ENCODE measurements at regions not wholly inside any gene's neighbourhood (a gene's known extent, or its start where the extent isn't known, plus 50 kb on each side); places are given as distances from the start of the nearest gene placed in this dataset.

GRCh38 chr4:177092807-177093206, 216.9 kb upstream of the NEIL3 start:
- WGBS (ENCODE audit: insufficient coverage) = no CpG with 5 or more reads among the region's 2 CpGs
- no peak for TF ChIP-seq CTCF (IDR thresholded peaks at IDR 0.05)
- Histone ChIP-seq H3K4me2 (replicated peaks; ENCODE audit: extremely low read depth, low read length, poor library complexity, severe bottlenecking) (no peak overlapping the region), H2AFZ (ENCODE audit: insufficient read depth, low read depth, low read length, poor library complexity, severe bottlenecking) (no peak overlapping the region), H3K9ac (ENCODE audit: insufficient read depth, low read length, poor library complexity, severe bottlenecking) (no peak overlapping the region), H3K9me3 (replicated peaks in 1 of 2; ENCODE audit: control insufficient read depth in 1 of 2, insufficient read depth in 1 of 2, low read length in 2 of 2) (no peaks in the 10 kb centered on the region), H3K79me2 (ENCODE audit: insufficient read depth, low read length) (no peaks in the 10 kb centered on the region), H3K4me3 (replicated peaks in 1 of 3; ENCODE audit: low read depth in 2 of 3, low read length in 3 of 3) (no peak overlapping the region), H3K36me3 (replicated peaks in 1 of 2; ENCODE audit: control insufficient read depth in 1 of 2, insufficient read depth in 2 of 2, low read length in 2 of 2) (no peaks in the 10 kb centered on the region), H3K27ac (ENCODE audit: low read depth in 1 of 2, low read length in 2 of 2) (no peak overlapping the region), H4K20me1 (ENCODE audit: insufficient read depth, low read length) (no peaks in the 10 kb centered on the region), H3K27me3 (ENCODE audit: control insufficient read depth in 2 of 2, insufficient read depth in 2 of 2, low read length in 2 of 2) (no peaks in the 10 kb centered on the region), H3K4me1 (ENCODE audit: control insufficient read depth in 1 of 2, insufficient read depth in 2 of 2, low read length in 2 of 2) (no peaks in the 10 kb centered on the region)
- Mint-ChIP-seq H3K27me3 (ENCODE audit: low read depth in 3 of 3) (peaks cover 0 to 3% (median 0%) of the 10 kb centered on the region in 3 donors), H3K4me3 (no peak overlapping the region), H3K27ac (no peak overlapping the region), H3K36me3 (no peaks in the 10 kb centered on the region), H3K4me1 (no peaks in the 10 kb centered on the region), H3K9me3 (peaks cover 0 to 4% (median 0%) of the 10 kb centered on the region in 7 donors)
- no peak for DNase-seq
- intact Hi-C loops (cut with micrococcal nuclease) = no loop called here

GRCh38 chr4:177093964-177094363, 215.7 kb upstream of the NEIL3 start:
- H3K36me3 ChIP-seq (replicated peaks in 1 of 2; ENCODE audit: control insufficient read depth in 1 of 2, insufficient read depth in 2 of 2, low read length in 2 of 2) = no peaks in the 10 kb centered on the region
- no peaks in the 10 kb centered on the region for H3K9me3 ChIP-seq (replicated peaks in 1 of 2; ENCODE audit: control insufficient read depth in 1 of 2, insufficient read depth in 1 of 2, low read length in 2 of 2)
- Mint-ChIP-seq H3K36me3 (no peaks in the 10 kb centered on the region), H3K4me1 (no peaks in the 10 kb centered on the region), H3K9me3 (peaks cover 0 to 4% (median 0%) of the 10 kb centered on the region in 7 donors), H3K27me3 (ENCODE audit: low read depth in 3 of 3) (peaks cover 0 to 3% (median 0%) of the 10 kb centered on the region in 3 donors), H3K27ac (no peak overlapping the region), H3K4me3 (no peak overlapping the region)
- 60% methylated on average over 1 of the region's 1 CpG for WGBS (ENCODE audit: insufficient coverage)
- no peak overlapping the region for H3K4me3 ChIP-seq (replicated peaks in 1 of 3; ENCODE audit: low read depth in 2 of 3, low read length in 3 of 3)
- H3K9ac ChIP-seq (ENCODE audit: insufficient read depth, low read length, poor library complexity, severe bottlenecking) = no peak overlapping the region
- H3K79me2 ChIP-seq (ENCODE audit: insufficient read depth, low read length) = no peaks in the 10 kb centered on the region
- no peak for TF ChIP-seq CTCF (IDR thresholded peaks at IDR 0.05)
- intact Hi-C loops (cut with micrococcal nuclease) = no loop called here
- no peaks in the 10 kb centered on the region for H3K27me3 ChIP-seq (ENCODE audit: control insufficient read depth in 2 of 2, insufficient read depth in 2 of 2, low read length in 2 of 2)
- no peak overlapping the region for H2AFZ ChIP-seq (ENCODE audit: insufficient read depth, low read depth, low read length, poor library complexity, severe bottlenecking)
- no peaks in the 10 kb centered on the region for H4K20me1 ChIP-seq (ENCODE audit: insufficient read depth, low read length)
- H3K27ac ChIP-seq (ENCODE audit: low read depth in 1 of 2, low read length in 2 of 2) = no peak overlapping the region
- DNase-seq = no peak
- no peaks in the 10 kb centered on the region for H3K4me1 ChIP-seq (ENCODE audit: control insufficient read depth in 1 of 2, insufficient read depth in 2 of 2, low read length in 2 of 2)
- no peak overlapping the region for H3K4me2 ChIP-seq (replicated peaks; ENCODE audit: extremely low read depth, low read length, poor library complexity, severe bottlenecking)

Data from CD14-positive monocyte (primary cell).